GM19043 (cell line): ENCODE measurements at regions not wholly inside any gene's neighbourhood (a gene's known extent, or its start where the extent isn't known, plus 50 kb on each side); places are given as distances from the start of the nearest gene placed in this dataset.

Experiments
- ATAC-seq: cut with Tn5 transposase; IDR thresholded peaks from one replicate; pipeline ENCODE4 v1.9.1; 2021; ENCODE audit warnings: low read depth; ENCODE audit not compliant: unreplicated experiment

DNA sequence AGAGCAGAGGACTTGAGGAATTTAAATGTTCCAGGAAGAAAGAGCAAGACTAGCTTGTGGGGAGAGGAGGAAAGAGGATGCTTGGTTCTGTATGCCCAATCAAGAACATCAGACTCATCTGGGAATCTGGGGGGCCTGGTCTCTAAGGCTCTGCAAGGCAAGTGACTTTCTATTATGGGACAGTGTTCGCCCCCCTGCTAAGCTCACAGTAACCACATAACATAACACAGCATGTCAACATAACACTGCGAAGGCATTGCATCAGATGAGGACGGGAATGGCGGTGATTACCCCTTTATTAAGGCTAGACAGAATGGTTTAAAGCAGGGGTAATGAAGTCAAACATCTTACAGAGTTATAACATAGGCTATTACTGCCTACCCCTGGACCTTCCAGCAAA is 176.6 kb upstream of the IRX6 start:
- ATAC-seq = no peak

GRCh38 chr16:55149622-55150021 is 174.4 kb upstream of the IRX6 start:
- no peak for ATAC-seq

DNA sequence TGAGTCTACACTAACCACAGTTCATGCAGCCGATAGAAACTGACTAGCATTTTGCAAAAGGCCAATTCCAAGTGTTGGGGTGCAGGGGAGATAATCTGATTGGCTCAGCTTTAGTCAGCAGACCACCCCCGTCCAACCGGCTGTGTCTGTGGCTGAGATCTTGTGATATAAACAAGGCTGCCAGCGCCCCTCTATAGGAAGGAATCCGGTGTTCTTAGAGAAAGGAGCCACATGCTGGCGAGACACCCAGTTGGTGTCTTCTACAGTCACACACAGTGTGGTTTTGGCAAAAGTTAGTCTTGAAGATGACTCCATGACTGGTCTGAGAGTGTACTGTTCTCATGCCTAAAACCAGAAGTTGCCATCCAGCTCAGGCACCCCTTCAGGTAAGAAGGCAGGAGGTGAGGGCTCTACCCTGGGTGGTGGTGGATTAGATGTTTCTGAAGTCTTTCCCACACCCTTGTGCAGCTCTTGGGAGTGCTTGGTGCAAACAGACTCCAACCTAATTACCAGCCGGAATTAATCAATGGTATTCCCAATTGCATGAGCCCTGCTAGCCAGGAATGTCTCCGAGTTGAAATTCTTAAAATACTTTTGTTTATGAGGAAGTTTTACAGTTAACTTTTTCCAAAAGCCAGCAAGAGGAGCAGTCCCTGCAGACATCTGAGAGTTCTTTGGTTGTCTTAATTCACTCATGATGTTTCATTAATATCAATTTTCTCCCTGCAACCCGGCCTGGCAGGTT is 172.3 kb upstream of the IRX6 start:
- ATAC-seq = no peak

DNA sequence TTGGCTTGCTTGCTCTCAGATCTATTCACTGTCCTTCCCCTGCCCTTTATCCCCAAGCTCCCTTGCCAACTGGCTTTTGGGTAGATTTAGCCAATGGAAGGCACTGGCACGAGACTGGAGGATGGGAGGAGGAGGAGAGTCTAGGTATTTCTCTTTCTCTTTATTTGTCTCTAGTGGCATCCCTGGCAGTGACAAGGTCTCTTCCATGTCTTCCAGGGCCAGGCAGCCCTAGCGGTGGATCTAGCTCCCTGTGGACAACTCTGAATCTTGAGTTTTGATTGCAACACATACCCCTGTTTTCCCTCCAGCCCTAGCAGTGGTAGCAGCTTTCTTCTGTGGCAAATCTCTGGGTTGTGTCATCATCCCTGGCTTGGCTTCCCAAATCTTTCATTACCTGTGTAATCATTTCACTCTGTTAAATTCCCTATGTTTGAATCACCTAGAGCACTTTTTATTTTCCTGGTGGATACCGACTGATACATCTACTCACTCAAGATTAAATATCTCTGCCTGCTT is 171.1 kb upstream of the IRX6 start:
- no peak for ATAC-seq

DNA sequence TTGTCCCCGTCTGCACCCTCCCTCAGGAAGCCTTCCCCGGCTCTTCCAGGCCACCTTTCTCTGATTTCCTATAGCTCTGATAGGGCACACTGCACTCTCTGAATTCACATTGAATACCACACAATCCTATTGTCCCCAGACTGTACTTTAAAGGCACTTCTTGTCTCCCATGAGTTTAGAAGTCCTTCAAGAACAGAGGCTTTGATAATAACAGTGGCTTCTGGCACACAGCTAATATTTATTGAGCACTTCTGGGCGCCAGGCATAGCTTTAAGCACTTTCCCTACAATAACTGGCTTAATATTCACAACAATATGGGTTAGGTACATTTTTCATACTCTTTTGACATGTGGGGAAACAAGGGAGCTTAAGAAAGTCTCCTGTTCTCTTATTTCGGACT is 169.7 kb upstream of the IRX6 start:
- ATAC-seq = no peak

GRCh38 chr16:55154956-55155355 is 169.0 kb upstream of the IRX6 start:
- no peak for ATAC-seq

DNA sequence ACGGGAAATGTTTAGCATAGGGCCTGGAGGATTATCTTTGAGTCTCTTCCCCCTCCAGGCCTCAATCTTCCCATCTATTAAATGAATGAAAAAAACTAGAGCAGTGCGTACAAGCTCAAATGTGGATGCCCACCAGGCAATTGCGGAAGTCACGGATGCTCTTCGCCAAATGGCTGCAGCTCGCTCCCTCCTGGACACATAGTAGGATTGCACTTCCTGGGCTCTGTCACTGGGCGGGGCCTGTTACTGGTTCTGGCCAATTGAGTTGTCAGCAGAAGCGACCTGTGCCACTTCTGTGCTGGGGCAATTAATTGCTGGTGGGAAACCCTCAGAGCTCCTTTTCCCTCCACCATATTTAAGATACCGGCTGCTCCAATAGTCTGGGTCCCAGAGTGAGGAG is 168.2 kb upstream of the IRX6 start:
- no peak for ATAC-seq

DNA sequence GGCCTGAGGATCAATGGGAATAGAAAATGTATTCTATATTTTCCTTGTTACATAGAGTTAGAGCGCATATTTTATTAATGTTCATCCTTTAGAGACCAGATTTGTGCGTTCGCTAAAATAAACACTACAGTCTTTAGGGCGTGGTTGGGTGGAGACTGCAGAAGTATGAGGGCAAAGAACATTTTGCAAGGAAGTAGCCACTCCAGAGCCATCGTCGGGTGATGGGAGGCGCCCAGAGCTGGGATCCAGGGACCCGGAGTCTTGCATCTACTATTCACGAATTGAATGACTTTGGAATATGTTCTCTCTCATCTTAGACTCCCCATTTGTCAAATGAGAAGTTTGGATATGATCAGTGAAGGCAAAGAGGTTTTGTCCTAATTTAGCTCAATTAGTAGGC is 154.2 kb upstream of the IRX6 start:
- no peak for ATAC-seq

DNA sequence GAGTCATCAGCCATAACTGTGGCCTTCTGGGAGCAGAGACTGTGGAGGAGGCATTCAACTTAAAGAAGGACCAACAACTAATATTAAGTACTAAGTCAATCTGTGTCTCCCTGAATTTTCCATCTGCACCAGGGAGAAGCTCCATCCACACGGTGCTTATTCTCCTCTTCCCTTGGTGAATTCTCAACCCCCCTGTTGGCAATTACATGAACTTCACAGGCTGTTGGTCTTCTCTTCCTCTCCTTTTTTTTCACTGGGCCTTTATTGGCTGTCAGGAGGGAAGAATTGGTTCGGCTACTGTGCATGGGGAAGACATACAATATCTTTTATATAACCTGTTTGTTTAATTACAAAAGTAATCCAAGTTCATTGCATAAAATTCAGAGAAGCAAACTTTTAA is 152.8 kb upstream of the IRX6 start:
- no peak for ATAC-seq

DNA sequence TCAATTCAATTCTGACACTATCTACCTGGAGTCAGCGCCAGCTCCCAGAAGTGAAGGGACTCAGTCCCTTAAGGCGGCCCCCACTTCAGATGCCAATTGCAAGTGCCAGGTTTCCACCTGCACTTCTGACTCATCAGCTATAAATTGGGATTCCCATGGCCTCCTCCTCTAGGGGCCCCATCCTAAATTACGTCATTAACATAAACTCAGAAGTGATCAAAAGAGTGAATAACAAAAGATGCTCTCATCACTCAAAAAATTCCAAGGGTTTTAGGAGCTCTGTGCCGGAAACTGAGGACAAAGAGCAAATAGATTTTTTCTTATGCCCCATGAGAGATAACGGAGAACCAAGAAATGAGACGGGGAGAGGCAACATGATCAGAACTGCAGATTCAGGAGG is 148.6 kb upstream of the IRX6 start:
- ATAC-seq = no peak

DNA sequence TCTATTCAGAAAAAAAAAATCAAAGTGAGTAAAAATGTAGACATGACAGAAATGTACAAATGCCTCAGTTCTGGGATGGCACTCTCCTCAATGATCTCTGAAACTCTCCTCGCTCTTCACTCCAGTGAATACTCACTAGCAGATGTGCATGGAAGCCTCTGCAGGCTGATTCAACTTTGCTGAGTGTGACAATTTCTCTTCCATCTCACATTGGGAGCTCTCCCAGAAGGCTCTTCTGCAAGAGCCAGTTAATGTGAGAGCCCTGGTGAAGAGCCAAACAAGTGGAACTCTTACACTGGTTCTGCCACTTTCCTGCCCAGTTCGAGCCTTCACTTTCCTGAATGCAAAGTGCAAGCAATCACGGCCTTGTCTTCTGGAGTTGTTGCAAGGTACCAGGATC is 147.1 kb upstream of the IRX6 start:
- no peak for ATAC-seq

DNA sequence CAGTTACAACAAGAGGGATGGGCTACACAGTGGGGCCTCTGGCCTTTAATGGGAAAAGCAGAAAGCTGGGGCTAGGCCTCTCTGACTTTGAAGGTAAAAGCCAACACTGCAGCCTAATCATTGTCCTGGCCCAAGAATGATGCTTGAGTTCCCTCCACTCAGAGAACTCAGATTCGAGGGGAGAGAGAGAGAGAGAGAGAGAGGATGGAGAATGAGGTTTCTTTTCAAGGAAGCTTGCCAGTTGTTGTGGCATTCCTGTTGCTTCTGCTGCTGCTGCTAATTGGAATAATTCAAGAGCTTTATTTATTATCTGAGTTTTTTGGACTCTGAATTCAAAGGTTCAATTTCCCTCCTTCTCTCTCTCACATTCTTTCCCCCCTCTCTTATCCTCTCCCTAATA is 144.6 kb upstream of the IRX6 start:
- no peak for ATAC-seq

- no peak for ATAC-seq
Observed at GRCh38 chr16:55179852-55180585, 144.0 kb upstream of the IRX6 start.

DNA sequence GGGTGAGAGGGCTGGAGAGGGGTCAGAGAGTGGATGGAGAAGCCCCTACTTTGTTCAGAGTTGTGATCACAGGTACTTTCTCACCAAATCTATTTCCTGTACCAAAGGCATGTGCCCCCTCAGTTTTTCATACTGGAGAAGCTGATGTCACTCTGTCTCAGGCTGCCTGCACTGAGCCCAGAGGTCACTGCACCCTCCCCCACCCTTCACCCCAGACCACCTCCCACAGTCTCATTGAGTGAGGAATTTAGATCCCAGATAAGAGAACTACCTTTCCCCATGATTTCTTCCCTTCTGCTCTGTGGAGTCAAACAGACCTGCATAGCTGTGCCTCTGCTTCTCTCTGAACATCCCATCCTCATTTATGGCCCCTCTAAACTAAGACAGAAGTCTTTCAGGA is 140.0 kb upstream of the IRX6 start:
- ATAC-seq = no peak

DNA sequence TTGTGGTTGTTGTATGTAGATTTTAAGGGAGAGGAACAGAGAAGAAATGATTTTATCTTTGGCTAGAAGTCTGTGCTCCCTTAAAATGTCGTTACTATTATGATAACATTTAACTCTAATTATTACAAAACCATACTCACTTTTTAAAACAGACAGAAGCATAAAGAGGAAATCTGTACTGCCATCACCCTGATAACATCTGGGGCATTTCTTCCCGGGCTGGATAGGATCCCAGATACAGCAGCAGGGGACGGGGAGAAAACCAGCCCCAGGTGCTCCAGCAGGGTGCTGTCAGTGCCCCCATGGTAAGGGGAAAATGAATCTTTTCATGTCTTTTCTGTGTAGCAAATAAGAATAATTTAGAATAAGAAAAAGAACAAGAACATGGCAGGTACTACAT is 139.4 kb upstream of the IRX6 start:
- no peak for ATAC-seq

DNA sequence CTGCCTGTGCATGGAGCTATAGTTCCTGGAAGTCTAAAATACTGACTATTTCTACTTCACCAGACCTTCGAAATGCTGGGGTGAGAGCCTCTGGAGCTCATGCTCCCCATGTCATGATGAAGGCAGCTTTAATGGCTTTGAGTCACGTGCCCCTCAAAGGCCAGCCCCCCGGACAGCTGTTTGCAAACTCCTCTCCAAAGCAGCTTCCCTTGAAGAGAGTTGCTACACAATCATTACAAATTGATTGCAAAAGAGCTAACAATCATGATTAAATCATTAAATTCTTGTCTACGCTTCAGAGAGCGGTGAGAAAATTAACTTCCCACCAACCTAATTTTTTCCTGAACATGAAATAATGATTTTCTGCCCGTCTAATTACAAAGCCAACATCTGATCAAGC is 134.8 kb upstream of the IRX6 start:
- ATAC-seq = no peak

GRCh38 chr16:55189682-55190636 is 134.0 kb upstream of the IRX6 start:
- no peak for ATAC-seq

DNA sequence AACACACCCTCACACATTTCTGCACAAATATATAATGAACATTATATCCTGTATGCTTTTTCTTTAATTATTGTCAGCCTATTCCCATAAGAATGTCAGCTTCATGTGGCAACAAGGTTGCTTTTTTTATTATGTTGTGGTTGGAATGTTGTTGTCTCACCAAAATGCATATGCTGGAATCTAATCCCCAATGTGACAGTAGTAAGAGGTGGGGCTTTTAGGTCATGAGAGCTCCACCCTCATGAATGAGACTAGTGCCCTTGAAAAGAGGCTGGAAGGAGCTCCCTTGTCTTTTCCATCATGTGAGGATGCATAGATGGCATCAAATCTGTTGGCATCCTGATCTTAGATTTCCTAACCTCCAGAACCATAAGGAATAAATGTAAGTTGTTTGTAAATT is 131.3 kb upstream of the IRX6 start:
- ATAC-seq = no peak

DNA sequence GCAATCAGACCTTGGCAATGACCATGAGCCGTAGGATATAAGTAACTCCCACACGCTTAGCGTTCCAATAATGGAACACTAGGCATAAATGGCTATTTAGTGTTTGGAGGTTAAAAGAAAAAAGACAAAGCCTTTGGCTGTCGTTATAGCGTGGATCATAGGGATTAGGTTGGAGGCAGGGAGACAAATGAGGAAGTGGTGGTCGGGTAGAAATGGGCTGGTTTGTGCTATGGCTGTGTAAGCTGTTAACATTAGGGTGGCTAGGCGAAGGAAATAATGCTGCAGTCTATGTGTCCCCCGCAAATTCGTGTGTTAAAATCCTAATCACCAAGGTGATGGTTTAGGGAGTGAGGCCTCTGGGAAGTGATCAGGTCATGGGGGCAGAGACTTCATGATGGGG is 120.4 kb upstream of the IRX6 start:
- ATAC-seq = no peak

- ATAC-seq = no peak
Observed at GRCh38 chr16:55204069-55204468, 119.9 kb upstream of the IRX6 start.

GRCh38 chr16:55204923-55205322 is 119.1 kb upstream of the IRX6 start:
- no peak for ATAC-seq
